IMR-90 (cell line): ENCODE measurements at regions not wholly inside any gene's neighbourhood (a gene's known extent, or its start where the extent isn't known, plus 50 kb on each side); places are given as distances from the start of the nearest gene placed in this dataset.

ENCODE experiments used
- BHLHE40 ChIP-seq: fragments of 150-350 bp; IDR thresholded peaks from 2 replicates; pipeline ENCODE4 v1.6.1; 2016; ENCODE audit warnings: mild to moderate bottlenecking, low read depth, low read length
- CEBPB ChIP-seq: IDR thresholded peaks from 2 replicates; pipeline ENCODE4 v1.6.1; 2012; ENCODE audit warnings: low read depth, low read length, improper control_type of control experiment
- CTCF ChIP-seq: conservative IDR thresholded peaks from 2 replicates; pipeline ENCODE4 v1.5.1; 2012; ENCODE audit warnings: mild to moderate bottlenecking, low read depth, low read length, improper control_type of control experiment
- ELK1 ChIP-seq: fragments of 150-350 bp; IDR thresholded peaks from 2 replicates; pipeline ENCODE4 v1.6.1; 2016; ENCODE audit warnings: low read depth, mild to moderate bottlenecking, low read length, moderate library complexity, borderline replicate concordance
- FOS ChIP-seq: fragments of 150-350 bp; IDR thresholded peaks from 2 replicates; pipeline ENCODE4 v1.6.1; 2016; ENCODE audit warnings: low read depth, low read length
- MAZ ChIP-seq: IDR thresholded peaks from 2 replicates; pipeline ENCODE4 v1.6.1; 2012; ENCODE audit warnings: low read depth, mild to moderate bottlenecking, low read length, improper control_type of control experiment, moderate library complexity, borderline replicate concordance
- MXI1 ChIP-seq: IDR thresholded peaks from 2 replicates; pipeline ENCODE4 v1.6.1; 2012; ENCODE audit warnings: low read depth, mild to moderate bottlenecking, low read length, moderate library complexity, borderline replicate concordance
- NFE2L2 ChIP-seq: fragments of 150-350 bp; IDR thresholded peaks from 2 replicates; pipeline ENCODE4 v1.6.1; 2016; ENCODE audit warnings: low read depth, mild to moderate bottlenecking, low read length
- POLR2A ChIP-seq: IDR thresholded peaks from 2 replicates; pipeline ENCODE4 v1.6.1; 2012; ENCODE audit warnings: mild to moderate bottlenecking, low read depth, low read length
- RAD21 ChIP-seq: IDR thresholded peaks from 2 replicates; pipeline ENCODE4 v1.6.1; 2012; ENCODE audit warnings: low read length, improper control_type of control experiment
- RCOR1 ChIP-seq: IDR thresholded peaks from 2 replicates; pipeline ENCODE4 v1.6.1; 2012; ENCODE audit warnings: mild to moderate bottlenecking, low read length, improper control_type of control experiment; ENCODE audit not compliant: insufficient replicate concordance
- SMC3 ChIP-seq: fragments of 150-350 bp; IDR thresholded peaks from 2 replicates; pipeline ENCODE4 v1.6.1; 2016; ENCODE audit warnings: low read depth, mild to moderate bottlenecking, antibody characterized with exemption, low read length, moderate library complexity
- USF2 ChIP-seq: fragments of 150-350 bp; IDR thresholded peaks from 2 replicates; pipeline ENCODE4 v1.6.1; 2017; ENCODE audit warnings: mild to moderate bottlenecking, antibody characterized with exemption, low read length, low read depth

- no peak for TF ChIP-seq CTCF
- TF ChIP-seq POLR2A: no peak
- TF ChIP-seq CEBPB: no peak
- TF ChIP-seq NFE2L2: no peak
- TF ChIP-seq MAZ: no peak
- no peak for TF ChIP-seq BHLHE40
- TF ChIP-seq SMC3: no peak
- TF ChIP-seq RAD21: no peak
- TF ChIP-seq MXI1: no peak
- no peak for TF ChIP-seq ELK1
- TF ChIP-seq RCOR1: no peak
- TF ChIP-seq FOS: no peak
- no peak for TF ChIP-seq USF2
These were observed 1542.1 kb downstream of the STIM2 start for GRCh38 chr4:28402751-28403150.
